GM21723 (cell line): ENCODE measurements at regions not wholly inside any gene's neighbourhood (a gene's known extent, or its start where the extent isn't known, plus 50 kb on each side); places are given as distances from the start of the nearest gene placed in this dataset.
"Not testable (repeated sequence)": the region's sequence is repeated elsewhere in the genome, so short reads cannot be mapped to it uniquely, and the experiment has no call there.

Source experiments
- ATAC-seq: cut with Tn5 transposase; IDR thresholded peaks from one replicate; pipeline ENCODE4 v1.9.1; 2021; ENCODE audit warnings: mild to moderate bottlenecking, moderate library complexity; ENCODE audit not compliant: unreplicated experiment

DNA sequence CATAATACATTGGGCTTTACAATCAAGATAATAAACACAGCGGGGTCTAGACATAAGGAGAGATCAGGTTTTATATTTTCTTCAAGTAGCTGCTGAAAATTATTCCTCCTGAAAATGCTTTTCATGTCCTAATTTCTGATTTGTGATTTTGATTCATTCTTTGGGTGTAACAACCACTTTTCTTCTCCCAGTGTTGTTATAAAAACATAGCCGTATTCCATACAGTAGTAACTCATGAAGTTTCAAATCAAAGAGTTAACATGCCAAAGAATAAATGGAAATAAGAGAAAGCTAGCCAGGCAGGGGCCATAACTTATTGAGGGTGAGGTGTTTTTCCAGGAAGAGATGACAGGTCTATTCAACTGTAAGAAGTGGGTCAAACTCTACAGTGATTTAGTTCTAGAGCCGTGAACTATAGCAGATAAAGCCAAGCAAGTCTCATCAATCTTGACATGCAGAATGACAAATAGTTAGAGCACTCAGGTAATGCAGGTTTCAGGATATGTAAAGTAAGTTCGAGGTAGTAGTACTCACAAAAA, 934.4 kb upstream of the SLITRK1 start:
- no peak for ATAC-seq

DNA sequence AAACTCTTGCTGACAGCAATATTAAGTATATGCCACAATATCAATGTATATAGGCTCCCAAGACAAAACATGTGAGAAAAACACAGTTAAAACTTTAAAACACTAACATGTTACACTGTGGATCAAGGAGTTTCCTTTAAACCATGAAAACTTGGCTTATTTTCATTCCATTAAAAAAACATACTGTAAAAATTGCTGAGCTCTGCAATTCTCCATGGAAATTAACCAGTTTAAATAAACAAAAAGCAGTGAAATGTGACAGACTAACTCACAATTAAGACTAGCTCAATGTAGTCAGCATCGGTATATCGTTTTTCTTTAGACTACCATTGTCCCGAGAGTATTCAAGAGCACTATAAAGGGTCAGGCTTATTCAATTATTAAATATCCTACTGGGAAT, 930.5 kb upstream of the SLITRK1 start:
- ATAC-seq = no peak

DNA sequence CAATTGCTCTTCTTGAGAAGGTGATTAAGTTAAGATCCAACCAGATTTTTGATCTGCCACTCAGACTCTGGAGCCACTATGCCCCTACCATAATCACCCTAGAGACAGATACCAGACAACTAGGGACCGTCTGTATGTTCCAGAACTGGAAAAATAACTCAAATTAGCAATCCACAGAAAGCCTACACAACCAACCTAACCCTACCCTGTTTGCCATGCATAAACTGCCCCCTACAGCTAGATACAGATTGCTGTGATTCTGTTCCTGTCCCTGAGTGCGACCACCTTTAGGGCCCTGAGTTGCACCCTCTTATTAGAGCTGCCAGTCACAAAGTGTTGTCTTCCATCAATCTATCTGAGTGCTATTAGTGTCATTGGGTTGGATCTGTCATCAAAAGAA, 929.8 kb upstream of the SLITRK1 start:
- no peak for ATAC-seq

DNA sequence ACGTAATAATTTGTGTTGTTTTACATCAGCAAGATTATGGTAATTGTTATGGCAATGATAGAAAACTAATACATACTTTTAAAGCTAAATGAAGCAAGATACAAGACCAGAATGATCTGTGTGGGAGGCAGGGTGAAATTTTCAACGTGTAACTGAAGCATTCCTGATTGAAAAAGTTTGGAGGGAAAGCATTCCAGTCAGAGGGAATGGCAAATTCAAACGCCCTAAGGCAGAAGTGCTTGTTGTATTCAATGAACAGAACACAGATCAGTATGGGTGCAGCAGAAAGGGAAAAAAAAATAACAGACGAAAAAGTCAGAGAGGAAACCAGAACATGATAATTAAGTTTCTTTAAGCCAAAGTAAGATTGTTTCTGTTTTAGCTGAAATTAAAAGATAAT, 928.5 kb upstream of the SLITRK1 start:
- no peak for ATAC-seq

DNA sequence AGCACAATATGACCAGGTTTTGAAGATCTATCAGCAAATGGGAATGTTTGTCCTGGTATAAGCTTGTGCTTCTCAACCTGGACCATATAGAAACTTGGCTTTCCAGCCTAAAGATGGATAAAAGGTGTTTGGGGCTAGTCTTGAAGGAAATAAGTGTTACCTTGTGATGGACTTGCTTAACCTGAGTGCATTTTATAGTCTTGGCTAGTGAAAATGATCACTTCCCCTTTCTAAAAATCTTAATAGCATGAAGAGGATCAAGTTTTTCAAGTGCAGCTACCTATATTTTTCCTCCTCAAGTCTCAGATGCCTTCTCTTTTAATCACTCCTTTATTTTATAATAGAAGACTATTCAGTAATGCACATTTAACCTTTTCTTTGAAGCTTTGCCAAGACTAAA, 919.8 kb upstream of the SLITRK1 start:
- ATAC-seq = no peak

DNA sequence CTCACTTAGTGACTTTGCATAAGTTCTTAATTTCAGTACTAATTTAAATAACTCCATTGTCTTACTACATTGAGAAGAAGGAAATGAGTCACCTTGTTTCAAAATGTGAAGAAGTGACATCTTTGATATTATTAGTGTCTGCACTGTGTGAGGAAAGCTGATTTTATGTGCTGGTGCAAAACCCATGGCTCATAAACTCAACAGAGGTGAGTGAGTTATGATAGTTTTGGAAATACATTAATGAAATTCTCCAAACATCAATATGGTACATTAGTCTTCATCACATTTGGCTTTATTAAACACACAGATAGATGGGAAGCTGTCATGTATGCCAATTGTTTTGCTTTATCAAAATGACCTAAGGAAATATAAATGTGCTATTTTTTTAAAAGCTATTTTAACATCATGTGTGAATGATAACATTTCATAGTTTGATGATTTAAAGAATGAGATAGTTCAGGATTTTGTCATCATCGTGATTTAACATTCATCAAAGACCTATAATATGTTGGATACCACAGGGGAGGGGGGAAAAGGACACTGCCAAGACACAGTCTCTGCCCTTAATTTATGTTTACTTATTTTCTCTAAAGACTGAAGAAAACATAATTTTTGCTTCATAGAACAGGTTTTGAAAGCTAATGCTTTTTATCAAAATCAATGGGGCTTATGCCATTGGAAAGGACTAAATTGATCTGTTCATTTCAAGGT, 902.3 kb upstream of the SLITRK1 start:
- ATAC-seq = no peak

DNA sequence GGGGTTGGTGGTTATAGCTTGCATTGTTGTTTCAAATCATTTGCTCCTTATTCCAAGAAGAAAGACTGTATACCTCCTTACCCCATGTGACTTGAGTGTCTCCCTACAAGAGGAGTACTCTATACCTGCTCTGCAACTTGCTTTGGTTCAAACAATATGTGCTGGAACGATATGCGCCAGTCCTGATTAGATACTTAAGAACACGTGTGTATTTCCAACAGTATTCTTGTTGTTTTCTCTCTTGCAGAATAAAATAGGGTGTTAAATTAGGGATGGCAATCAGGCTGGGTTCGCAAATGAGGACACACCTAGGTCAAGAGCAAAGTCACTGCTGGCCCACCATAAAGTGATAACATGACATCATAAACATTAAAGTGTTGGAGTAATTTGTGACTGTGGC, 895.0 kb upstream of the SLITRK1 start:
- no peak for ATAC-seq

DNA sequence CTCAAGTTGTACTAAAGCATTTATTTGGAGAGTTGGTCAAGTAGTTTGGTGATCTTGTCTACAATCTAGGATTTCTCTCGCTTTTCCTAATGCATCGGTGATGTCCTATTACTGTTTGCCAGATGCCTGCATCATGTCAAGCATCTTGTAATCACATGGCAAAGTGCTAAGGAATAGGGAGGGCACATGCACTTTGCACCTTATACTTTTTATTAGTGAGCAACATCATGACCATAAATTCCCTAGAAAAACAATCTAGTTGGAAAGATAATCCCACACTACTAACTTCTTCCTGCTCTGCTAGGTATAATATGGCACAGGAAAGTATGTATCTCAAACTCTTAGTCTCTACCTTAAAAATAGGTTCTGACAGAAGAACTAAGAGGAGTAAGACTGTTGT, 894.3 kb upstream of the SLITRK1 start:
- ATAC-seq = no peak

DNA sequence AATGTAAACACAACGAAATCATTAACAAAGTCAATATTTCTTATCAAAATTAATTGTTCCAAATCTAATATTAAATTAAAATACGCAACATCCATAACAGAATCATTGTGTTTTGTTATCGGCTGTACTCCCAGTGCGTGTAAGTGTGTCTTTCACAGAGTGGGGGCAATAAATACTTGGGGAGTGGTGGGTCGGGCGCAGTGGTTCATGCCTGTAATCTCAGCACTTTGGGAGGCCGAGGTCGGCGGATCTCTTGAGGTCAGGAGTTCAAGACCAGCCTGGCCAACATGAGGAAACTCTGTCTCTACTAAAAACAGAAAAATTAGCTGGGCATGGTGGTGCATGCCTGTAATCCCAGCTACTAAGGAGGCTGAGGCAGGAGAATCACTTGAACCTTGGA, 893.6 kb upstream of the SLITRK1 start:
- ATAC-seq = not testable (repeated sequence)

DNA sequence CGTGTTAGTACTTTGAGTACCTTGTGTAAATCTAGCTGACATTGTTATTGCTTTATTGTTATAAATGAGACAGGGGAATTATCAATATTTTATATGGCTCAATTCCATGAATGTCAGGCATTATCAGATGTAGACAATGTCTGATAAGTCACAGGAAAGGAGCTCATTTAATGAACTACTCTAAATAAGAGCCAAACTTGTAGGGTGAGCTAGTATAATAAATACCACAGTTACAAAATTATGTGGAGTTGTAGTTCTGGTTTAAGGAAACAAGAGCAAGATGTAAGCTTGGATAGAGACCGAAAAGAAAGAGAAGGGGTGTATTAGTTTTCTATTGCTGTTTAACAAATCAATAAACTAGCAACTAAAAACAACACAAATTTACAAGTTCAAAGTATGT, 891.8 kb upstream of the SLITRK1 start:
- no peak for ATAC-seq

DNA sequence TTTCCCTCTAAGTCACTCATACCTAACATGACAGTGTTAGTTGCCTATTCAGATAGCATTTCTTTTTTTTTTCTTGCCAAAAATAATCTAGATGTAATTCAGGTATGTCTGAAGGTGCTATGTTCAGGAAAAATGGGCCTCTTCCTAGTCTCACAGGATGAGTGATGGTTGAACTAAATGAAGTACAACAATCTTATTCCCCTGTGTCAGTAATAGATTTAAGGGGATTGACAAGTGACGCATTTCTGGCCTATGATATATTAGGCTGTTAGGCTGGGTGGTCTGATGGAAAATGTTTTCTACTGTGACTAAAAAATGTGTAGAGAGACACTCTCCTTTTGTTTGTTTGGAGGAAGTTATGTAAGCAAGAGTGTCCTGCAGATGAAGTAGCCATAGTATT, 878.7 kb upstream of the SLITRK1 start:
- ATAC-seq = no peak

DNA sequence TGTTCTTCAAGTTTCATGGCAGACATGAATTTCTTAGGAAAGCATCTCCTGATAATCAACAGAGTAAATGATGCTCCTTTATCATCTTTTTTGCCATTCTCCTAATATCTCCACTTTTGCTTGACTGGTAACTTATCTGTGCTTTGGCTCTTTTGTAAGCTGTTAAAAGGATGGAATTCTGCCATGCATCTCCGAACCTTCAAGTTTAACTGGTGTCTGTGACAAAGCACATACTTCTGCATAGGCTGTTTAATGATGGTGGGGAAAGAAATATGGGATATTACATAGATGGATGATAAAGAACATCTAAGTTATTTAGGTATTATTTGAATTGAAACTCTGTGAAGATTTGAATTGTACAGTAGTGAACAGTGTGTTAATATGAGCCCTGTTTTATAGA, 866.9 kb upstream of the SLITRK1 start:
- no peak for ATAC-seq

DNA sequence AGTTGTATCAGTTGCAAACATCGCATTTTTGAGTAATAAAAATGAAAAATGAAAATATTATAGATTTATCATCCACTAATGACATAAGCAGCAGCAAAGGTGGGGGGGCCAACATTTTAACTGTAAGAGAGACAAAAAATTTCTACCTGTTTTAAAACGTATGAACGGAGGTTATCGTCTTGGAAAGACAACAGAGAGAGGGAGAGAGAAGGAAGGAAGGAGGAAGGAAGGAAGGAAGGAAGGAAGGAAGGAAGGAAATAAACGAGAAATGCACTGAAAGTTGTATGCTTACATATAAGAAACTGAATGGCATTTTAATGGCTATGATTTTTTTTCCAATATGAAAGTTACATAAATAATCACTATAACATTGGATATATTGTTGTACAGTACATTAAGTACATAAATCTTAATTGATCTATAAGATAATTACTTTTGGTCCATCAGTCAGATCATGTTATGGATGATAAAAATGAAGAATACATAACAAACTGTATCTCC, 862.8 kb upstream of the SLITRK1 start:
- no peak for ATAC-seq

DNA sequence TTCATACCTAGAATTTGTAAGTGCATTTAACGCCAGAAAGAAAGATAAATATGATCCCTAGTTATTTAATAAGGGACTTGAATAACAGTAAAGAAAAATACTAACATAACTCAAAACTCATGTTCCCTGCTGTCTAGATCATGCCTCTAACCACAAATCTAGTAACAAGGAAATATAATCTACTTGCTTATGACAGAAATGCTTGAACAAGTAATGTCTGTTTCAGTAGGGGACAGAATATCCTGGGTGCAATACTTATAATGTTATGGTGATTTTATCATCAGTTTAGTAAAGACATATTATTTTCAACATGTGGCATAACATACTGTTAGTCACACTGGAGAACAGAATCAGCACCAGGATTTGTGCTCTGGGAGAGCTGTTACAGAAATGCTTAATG, 861.9 kb upstream of the SLITRK1 start:
- no peak for ATAC-seq

DNA sequence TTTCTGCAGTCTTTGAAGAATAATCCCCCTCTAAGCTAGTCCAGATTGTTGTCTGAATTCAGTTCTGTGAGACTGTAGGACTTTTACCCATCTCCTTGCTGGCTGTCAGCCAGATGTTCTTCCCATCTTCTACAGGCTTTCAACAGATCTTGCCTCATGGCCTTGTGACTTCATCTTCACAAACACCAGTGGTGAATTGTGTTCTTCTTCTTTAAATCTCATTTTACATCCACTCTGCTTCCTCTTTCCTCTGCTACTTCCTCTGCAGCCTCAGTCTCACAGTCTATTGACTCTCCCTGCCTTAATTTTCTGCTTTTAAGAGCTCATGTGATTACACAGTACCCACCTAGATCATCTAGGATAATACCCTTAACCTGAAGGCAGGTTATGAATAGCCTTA, 859.0 kb upstream of the SLITRK1 start:
- no peak for ATAC-seq

DNA sequence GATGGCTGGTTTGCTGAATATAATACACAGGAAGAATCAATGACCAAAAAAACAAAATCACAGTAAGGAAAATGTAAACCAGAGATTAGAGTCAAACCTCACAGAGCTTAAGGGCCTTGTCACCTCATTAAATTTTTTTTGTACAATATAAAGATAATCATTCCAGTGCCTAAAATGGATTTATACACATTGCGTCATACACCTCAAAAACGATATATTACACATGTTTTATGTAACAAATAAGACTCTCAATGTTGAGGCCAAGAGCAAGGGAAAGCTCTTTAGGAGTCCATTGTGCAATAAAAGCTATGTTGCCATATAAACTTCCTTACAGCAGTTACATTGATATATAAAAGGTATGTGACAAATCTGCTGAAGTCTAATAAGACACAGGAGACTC, 856.7 kb upstream of the SLITRK1 start:
- ATAC-seq = no peak

DNA sequence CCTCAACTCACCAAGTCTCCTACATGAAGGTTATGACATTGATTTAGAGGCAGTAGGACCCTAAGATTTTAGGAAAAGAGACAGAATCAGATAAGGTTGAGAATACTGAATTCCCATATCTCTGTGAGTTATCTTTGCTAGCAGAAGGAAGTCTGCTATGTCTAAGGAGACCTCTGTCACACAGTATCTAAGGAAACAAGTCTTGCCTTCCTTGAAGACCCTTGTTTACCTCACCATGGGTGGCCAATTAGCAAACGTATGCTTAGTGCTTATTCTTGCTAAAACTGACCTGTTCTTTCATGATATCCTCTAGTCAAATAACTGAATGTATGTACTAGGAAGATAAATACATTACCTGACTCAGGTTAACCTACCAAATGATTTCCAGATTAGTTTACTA, 855.4 kb upstream of the SLITRK1 start:
- no peak for ATAC-seq

DNA sequence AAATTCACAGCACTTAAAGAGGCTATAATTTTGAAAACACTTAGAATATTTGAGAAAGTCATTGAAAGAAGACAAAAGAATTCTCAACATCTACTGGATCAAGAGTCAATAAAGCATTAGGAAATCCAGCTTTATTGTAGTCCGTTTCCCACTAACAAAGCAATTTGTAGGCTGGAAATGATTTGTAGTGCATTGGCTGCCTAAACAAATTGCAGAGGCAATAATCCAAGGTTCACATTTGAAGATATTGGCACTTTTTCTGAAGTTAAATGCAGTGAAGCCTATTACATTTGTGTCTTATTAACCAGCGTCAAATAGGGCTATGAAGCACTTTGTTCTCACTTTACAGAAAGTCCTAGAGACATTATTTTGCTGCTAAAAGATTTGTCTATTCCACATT, 848.1 kb upstream of the SLITRK1 start:
- no peak for ATAC-seq

DNA sequence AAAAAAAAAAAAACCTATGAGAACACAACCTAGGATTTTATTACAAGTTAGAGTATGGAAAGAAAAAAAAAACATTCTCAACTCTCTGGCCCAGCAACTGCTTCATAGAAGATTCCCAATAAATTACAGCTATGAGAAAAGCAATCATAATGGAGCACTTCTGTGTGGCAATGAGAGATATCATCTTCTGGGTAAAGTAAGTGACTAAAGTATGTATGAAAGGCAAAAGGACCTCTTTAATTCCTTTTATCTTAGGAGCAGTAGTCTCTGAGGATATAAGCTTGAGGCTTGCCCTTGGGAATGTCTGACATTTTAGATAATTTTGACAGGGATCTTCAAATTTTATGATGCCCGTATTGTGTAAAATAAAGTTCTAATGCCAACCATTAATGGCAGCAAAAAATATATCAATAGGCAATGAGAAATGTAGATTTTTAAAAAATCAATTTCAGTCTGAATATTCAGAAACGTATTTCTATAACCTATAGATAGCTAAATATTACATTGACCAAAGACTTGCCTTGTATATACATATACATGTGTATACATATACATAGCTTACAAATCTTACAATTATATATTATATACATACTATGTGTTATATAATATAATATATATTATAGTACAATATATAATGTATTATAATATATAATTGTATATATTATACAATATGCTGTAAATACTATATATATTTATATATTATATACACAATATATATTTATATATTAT, 823.9 kb upstream of the SLITRK1 start:
- ATAC-seq = no peak

DNA sequence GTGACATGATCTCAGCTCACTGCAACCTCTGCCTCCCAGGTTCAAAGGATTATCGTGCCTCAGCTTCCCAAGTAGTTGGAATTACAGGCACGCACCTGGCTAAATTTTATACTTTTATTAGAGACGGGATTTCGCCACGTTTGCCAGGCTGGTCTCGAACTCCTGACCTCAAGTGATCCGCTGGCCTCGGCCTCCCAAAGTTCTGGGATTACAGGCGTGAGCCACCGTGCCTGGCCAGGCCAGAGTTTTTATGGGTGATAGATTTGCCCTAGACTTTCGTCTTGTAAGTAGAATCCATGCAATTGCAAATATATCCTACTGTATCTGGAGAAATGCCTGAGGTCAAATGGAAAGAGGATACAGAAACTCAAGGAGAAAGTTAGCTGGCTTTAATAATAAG, 819.9 kb upstream of the SLITRK1 start:
- ATAC-seq = no peak

DNA sequence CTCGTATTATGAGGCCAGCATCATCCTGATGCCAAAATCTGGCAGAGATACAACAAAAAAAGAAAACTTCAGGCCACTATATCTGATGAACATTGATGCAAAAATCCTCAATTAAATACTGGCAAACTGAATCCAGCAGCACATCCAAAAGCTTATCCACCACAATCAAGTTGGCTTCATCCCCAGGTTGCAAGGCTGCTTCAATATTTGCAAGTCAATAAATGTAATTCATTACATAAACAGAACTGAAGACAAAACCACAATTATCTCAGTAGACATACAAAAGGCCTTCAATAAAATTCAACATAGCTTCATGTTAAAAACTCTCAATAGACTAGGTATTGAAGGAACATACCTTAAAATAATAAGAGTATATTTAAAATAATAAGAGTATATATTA, 815.3 kb upstream of the SLITRK1 start:
- not testable (repeated sequence) for ATAC-seq

DNA sequence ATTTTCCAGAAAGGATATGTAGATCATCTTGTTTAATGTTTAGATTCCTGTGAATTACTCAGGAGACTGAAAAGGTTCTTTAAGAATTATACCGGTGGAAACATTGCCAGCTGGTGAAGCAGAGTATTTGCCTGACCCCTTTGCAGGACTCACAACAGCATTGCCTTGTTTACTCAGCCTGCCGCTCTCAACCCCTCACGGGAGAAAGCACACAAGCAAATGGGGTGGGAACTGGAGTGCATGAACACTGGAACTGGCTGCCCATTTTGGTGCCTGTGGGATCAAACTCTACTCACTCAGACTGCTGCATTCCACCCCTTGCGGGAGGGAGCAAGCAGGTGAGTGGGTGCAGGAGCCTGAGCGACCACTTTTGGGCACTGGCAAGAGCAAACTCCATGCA, 804.7 kb upstream of the SLITRK1 start:
- ATAC-seq = no peak
